ENCODE measurements at regions not wholly inside any gene's neighbourhood (a gene's known extent, or its start where the extent isn't known, plus 50 kb on each side); places are given as distances from the start of the nearest gene placed in this dataset.
A peak's percentile ranks its signal among the peaks of the same experiment; 100 is the strongest.

DNA sequence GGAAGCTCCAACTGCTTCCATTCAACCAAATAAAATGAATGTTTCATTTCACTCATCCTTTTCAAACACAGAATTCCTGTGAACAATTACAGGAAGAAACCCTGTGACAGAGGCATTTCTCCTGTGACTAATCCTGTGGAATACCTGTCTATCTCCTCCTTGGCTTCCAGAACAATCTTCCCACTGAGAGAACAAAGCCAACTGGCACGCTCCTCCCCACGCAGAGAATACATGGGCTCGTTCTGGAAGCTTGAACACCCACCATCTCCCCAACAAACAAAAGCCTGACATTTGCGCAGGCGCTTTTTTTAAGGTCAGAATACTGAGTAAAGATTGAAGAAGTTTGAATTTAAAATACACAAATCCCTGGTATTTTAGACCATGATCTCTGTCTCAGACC is 104.7 kb upstream of the SLC66A3 start:
- no peak for DNase-seq

GRCh38 chr2:11051280-11051679 is 104.0 kb upstream of the SLC66A3 start:
- no peak for DNase-seq

DNA sequence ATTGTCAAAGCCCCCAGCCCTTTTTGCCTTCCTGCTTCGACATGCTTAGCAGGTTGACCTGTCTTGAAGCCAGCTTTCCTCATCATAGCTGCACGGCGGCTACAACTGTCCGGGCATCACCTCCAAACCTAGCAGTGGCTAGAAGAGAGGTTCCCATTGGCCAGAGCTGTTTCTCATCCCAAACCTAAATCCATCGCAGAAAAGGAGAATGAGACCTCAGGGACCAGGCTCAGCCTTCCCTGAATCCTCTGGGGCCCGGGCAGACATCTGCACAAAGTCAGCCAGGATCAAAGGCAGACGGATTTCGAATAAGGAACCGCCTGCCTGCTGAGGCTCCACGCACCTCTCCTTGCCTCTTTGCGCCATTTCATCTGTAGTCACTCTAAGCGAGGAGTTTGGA is 101.7 kb upstream of the SLC66A3 start:
- no peak for DNase-seq

GRCh38 chr2:11054783-11055678 is 100.2 kb upstream of the SLC66A3 start:
- DNase-seq, result no peak

DNA sequence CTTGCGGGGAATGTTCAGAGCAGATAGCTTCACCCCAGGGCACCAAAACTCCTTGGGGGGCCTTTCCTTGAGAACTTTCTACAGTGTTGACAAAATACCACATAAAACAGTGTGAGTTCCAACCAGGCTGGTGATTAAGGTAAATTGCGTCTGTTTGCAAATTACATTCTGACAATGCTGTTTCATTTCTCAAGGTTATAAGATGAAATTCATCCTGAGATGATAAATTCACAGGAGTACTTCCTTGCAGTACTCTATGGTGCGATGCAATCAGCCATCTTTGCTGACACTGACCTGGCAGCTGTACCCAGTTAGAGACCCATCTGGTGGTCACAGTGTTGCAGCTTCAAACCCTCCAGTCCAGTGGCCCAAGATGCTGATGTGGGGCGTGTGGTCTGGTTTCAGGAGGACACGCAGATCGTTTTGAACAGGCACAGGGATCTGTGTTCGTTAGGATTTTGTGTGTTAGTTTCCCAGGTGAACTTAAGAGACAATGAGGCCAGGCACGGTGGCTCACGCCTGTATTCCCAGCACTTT is 99.5 kb upstream of the SLC66A3 start:
- no peak for DNase-seq

DNA sequence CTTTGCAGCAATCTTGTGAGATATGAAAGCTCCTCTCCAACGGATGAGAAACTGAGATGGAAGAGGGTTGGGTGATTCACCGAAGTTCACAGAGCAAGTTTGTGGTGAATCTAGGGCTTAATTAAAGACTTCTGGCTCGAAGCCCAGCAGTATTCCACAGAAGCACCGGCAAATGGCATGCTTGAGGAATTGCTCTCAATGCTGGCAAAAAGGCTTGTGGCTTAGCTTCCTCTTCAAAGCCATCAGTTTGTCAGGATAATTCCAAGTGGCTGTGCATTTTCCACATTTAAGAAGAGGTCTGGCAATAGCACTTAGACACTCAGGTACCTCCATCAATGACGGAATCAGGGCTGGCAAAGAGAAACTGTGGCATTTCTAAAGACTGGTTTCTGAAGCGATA is 98.7 kb upstream of the SLC66A3 start:
- peak; percentile 52 for DNase-seq

DNA sequence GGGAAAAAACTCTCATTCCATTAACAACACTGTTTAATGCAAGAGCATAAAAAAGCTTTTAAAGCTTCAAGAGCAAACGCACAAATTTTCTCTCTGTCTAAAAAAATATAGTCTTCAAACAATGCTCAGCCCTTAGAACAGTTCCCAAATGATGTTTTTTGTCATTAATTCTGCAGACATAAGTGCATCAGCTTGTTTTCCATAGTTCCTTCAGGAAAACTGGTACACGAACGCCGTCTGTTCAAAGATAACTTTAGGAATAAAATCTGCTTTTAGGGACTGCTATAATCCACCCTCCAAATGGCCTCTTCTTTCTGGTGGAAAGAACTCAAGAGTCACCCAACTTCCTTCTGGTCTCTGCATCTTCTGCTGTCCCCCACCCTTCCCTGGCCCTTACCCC is 98.2 kb upstream of the SLC66A3 start:
- no peak for DNase-seq

DNA sequence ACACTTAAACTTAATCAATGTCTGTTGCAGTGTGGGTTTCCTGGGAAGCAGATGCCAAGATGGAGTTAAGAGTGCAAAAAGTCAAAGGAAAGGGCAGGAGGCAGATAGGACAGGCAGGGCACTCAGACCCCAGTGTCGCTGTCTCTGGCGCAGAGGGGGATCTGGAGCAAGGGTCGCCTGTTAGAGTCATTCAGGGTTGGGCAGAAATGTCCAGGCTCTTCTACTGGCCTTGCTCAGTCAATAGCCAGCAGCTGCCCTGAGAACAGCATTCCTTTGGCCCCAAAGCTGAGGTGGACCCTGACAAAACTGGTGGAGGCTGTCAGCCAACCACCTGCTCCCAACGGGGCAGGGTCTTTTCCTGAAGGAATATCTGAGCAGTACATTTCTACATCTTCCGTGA is 97.1 kb upstream of the SLC66A3 start:
- no peak for DNase-seq

GRCh38 chr2:11060376-11061169 is 94.7 kb upstream of the SLC66A3 start:
- no peak for DNase-seq

- DNase-seq, result no peak
These were observed 89.3 kb upstream of the SLC66A3 start for GRCh38 chr2:11065833-11066485.

DNA sequence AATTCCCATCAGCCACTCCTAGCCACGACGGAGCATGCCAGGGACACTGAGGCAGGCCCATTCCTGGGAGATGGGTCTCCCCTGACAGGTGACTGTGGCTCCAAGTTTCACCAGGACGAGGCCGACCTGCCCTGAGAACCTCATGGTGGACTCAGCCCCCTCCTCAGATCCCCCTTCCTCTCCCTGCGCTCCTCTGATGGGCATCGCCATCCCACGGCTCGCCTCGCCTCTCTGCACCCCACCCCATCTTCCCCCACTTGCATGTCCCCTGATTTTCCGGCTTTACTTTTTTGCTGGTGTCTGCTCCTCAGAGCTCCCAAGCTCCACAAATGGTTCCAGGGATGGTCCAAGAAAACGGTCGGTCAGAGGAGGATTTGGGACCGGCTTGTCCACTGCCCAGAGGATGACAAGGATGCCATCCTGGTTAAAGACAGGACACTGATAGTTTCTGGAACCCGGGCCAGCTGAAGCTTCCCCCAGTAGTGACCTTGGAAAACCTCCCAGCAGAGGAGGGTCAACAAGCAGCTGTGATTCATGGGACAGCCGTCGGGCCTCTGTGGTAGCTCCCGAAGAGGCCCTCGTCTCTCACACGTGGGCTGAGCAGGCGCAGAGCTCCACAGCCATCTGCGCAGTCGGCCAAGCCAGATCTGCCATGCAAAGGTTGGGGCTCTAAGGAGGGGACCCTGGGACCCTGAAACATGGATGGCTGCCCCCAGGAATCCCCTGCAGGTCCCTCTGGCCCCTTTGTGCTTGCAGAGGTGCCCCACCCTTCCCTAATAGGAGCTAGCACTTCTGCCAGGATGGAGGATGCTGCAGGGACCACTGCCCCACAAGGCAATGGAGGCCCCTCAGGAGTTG is 87.8 kb upstream of the SLC66A3 start:
- DNase-seq, result no peak

GRCh38 chr2:11068079-11068741 is 87.1 kb upstream of the SLC66A3 start:
- no peak for DNase-seq

DNA sequence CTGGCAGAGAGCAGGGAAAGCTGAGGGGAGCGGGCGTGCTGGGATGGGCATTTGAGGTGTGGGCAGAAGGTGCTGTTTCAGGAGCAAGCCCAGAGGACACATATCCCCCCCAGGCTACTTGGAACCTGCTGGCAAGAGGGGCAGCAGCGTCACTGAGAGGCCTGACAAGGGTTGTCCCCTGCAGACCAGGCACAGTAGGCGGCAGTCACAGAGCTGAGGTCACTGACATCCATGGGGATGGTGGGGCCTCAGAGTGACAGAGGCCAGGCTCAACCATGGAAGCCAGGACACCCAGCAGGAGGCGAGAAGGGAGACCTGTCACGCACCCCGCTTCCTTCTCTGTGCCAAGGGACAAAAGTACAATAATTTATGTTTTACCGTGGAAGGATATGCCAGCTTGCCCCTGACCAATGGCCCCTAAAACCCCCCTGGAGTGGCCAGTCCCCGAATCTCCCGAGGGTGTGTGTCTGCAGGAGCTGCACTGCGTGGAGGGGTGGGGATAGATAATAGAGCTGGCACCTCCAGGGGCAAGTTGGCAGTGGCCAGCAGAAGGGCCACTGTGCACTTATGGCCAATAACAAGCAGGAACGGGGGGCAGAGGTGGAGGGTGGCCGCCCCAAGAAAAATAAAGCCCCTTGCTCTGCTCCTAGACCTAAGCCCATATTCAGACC is 86.3 kb upstream of the SLC66A3 start:
- DNase-seq, result no peak

- DNase-seq, result no peak
These were observed 85.6 kb upstream of the SLC66A3 start for GRCh38 chr2:11069566-11070185.

DNA sequence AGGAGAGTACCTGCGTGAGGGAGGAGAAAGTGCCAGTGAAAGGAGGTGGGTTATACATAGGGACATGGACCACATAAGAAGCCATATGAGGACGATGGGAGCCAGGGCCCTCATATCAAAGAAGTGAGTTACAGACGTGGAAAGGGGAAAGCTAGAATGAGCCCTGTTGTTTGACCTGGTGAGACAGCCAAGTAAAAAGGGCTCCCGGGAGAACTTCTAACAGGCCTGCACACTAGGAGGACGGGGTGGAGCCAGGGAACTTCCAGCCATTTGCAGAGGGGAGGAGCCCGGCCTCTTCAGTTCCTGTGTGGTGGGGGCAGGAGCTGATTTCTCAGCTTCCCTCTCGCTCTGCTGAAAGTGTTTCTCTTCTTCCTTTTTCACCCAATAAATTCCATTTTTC is 84.1 kb upstream of the SLC66A3 start:
- no peak for DNase-seq

DNA sequence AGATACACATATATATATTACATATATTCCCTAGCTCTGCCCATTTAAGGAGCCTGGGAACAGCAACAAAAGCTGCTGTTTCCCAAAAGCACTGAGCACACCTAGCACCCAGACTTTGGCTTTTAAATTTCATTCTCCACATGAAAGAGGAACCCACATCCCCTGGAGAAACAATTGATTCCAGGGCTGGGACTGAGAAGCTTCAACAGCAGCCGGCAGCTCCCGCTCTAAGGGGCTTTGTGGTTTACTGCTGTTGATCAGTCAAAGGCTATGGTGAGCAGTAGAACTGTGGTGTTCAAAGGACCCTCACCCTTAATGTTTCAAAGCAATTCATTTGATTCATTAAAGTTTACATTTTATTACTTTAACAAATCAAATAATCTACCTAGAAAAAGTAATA is 83.3 kb upstream of the SLC66A3 start:
- DNase-seq, result no peak

DNA sequence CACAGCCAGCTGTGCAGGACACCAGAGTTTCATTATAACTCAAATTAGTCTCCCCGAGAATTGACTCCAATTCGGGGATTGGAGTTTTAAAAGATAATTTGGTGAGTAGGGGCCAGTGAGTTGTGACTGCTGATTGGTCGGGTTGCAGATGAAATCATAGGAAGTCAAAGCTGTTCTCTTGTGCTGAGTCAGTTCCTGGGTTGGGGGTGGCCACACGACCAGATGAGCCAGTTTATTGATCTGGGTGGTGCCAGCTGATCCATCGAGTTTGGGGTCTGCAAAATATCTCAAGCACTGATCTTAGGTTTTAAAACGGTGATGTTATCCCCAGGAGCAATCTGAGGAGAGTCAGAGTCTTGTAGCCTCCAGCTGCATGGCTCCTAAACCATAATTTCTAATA is 82.7 kb upstream of the SLC66A3 start:
- no peak for DNase-seq

DNA sequence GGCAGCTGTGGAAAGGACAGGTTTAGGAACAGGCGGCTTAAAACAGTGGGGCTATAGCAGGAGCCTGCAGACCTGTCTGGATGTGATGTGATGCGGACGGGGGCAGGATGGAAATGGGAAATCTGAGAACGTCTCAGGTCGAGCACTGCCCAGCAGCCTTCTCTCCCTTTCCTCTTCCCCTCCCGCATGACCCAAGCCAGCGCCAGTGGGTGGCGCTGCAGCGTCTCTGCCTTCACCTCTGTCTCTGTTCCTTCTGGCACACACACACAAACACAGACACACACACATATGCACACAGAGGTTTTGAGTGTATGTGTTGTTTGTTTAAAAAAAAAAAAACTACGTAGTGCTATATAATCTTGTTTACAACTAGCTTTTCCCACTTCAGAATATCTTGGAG is 82.0 kb upstream of the SLC66A3 start:
- DNase-seq, result peak; percentile 66

DNA sequence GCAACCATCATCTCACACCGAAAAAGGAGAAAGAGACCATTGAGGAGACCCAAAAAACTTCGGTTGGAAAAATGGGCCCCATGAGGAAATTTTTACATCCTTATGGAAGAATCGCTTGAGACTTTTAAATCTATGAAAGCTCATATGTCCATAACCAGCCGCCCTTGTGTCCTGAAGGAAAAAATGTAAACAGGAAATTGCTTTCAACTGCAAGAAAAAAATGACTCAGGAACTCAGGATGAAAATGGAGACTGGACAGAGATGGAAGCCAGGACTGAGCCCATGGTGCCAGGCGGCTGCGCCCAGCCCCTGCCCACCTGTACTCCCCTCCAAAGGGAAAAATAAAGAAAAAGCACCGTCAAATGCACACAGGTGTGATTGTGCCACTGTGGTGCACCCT is 81.5 kb upstream of the SLC66A3 start:
- DNase-seq, result no peak

- DNase-seq, result no peak
These were observed 80.9 kb upstream of the SLC66A3 start for GRCh38 chr2:11074246-11074820.
